K562 (cell line): ENCODE measurements at regions not wholly inside any gene's neighbourhood (a gene's known extent, or its start where the extent isn't known, plus 50 kb on each side); places are given as distances from the start of the nearest gene placed in this dataset.

Experiments
- ATAC-seq: fragments of 200-7000 bp; cut with Tn5 transposase; 3 replicates; pipeline ENCODE4 v1.9.1; 2020; ENCODE audit warnings: moderate library complexity
- BruUV-seq: library from RNA; stranded (reverse); fragments of 400-500 nt; replicated peaks from 2 replicates; lab custom pipeline; 2021; lab: Mats Ljungman, UMichigan
- CTCF ChIA-PET: fragments of 300-600 bp; formaldehyde crosslinking; extraction: SDS; loops from one replicate; lab custom pipeline; 2021; ENCODE audit warnings: low intra/inter-chr PET ratio; lab: Yijun Ruan, JAX
- POLR2A ChIA-PET: fragments of 300-600, 350-650 bp; sonication (Branson Sonifier 250); formaldehyde crosslinking; extraction: SDS; loops from one replicate; lab custom pipeline; 2021; ENCODE audit warnings: antibody characterized with exemption, inconsistent platforms; lab: Yijun Ruan, JAX
- DNase-seq, 4 experiments: peaks; one replicate each; pipeline versions ENCODE4 v3.0.0 to v3.0.0-alpha.2; 2011 to 2018; ENCODE audit warnings: low spot score in 3 of 4, mixed read lengths in 3 of 4; ENCODE audit errors: extremely low read depth in 1 of 4
- FAIRE-seq: peaks from 2 replicates; lab custom pipeline; 2011; peaks lifted over from hg19 to GRCh38; lab: Jason Lieb, UNC
- H2AFZ ChIP-seq: 2 replicates; pipeline ENCODE4 v1.6.0; 2011; ENCODE audit warnings: low read depth, low read length, control low read depth, inconsistent platforms
- H3K27ac ChIP-seq: fragments of 200-600 bp; 3 replicates; pipeline ENCODE4 v1.8.0; 2011; ENCODE audit warnings: low read depth, mild to moderate bottlenecking, control low read depth, inconsistent platforms, low read length, moderate library complexity, mixed read lengths; ENCODE audit errors: extremely low read depth
- H3K27me3 ChIP-seq, 2 experiments: fragments of 300-600 bp in 1 of 2; 2 replicates in 1 of 2; 3 replicates in 1 of 2; pipeline versions ENCODE4 v1.6.0 to v1.8.0; 2011; ENCODE audit warnings: inconsistent platforms in 2 of 2, low read length in 2 of 2, mild to moderate bottlenecking in 1 of 2, mixed read lengths in 1 of 2, moderate library complexity in 1 of 2; ENCODE audit not compliant: control insufficient read depth in 2 of 2, insufficient read depth in 2 of 2
- H3K36me3 ChIP-seq: fragments of 300-600 bp; 3 replicates; pipeline ENCODE4 v1.8.0; 2011; ENCODE audit warnings: mild to moderate bottlenecking, low read length, inconsistent platforms; ENCODE audit not compliant: control insufficient read depth, insufficient read depth
- H3K4me1 ChIP-seq, 2 experiments: fragments of 200-600 bp in 1 of 2; replicated peaks in 1 of 2; 2 replicates in 1 of 2; 3 replicates in 1 of 2; pipeline versions ENCODE4 v1.5.1 to v1.8.0; 2011; ENCODE audit warnings: inconsistent platforms in 2 of 2, low read length in 2 of 2, mild to moderate bottlenecking in 1 of 2, mixed read lengths in 1 of 2, moderate library complexity in 1 of 2; ENCODE audit not compliant: control insufficient read depth in 2 of 2, insufficient read depth in 2 of 2
- H3K4me2 ChIP-seq: 2 replicates; pipeline ENCODE4 v1.6.1; 2011; ENCODE audit warnings: low read length, control low read depth, inconsistent platforms, mixed read lengths; ENCODE audit not compliant: insufficient read depth
- H3K4me3 ChIP-seq: fragments of 200-600 bp; sonication (generic), shearing (Covaris generic); 2 replicates; pipeline ENCODE4 v1.5.1; 2016; ENCODE audit warnings: control low read depth, inconsistent platforms
- H3K79me2 ChIP-seq: fragments of 200-600 bp; 3 replicates; pipeline ENCODE4 v1.8.0; 2011; ENCODE audit warnings: low read length, inconsistent platforms; ENCODE audit not compliant: control insufficient read depth, insufficient read depth
- H3K9ac ChIP-seq, 2 experiments: 2 replicates each; pipeline versions ENCODE4 v1.6.0 to v1.6.1; 2011; ENCODE audit warnings: low read depth in 2 of 2, low read length in 2 of 2, control low read depth in 1 of 2, inconsistent platforms in 1 of 2, mild to moderate bottlenecking in 1 of 2, mixed read lengths in 1 of 2; ENCODE audit not compliant: insufficient read depth in 1 of 2
- H3K9me1 ChIP-seq: one replicate; pipeline ENCODE4 v1.6.0; 2011; ENCODE audit warnings: inconsistent platforms, mild to moderate bottlenecking, low read length, moderate library complexity; ENCODE audit not compliant: control insufficient read depth, insufficient read depth
- H3K9me3 ChIP-seq: replicated peaks from 2 replicates; pipeline ENCODE4 v1.5.1; 2011; ENCODE audit warnings: low read depth, low read length, inconsistent platforms; ENCODE audit not compliant: control insufficient read depth, insufficient read depth
- H4K20me1 ChIP-seq: replicated peaks from 2 replicates; pipeline ENCODE4 v1.6.1; 2011; ENCODE audit warnings: low read length, inconsistent platforms, mixed read lengths; ENCODE audit not compliant: control insufficient read depth, insufficient read depth
- DEAF1 ChIP-seq: fragments of 450-650 bp; formaldehyde crosslinking; IDR thresholded peaks from 2 replicates; pipeline ENCODE4 v1.4.0; 2020; ENCODE audit warnings: mild to moderate bottlenecking, moderate library complexity
- GATAD2B ChIP-seq: fragments of 450-650 bp; IDR thresholded peaks from 2 replicates; pipeline ENCODE4 v1.6.1; 2017; ENCODE audit warnings: mild to moderate bottlenecking, borderline replicate concordance
- HEY1 ChIP-seq: fragments of 250-450 bp; sonication (Bioruptor Pico); IDR thresholded peaks from 2 replicates; pipeline ENCODE4 v1.5.0; 2020; ENCODE audit warnings: mild to moderate bottlenecking, moderate library complexity, borderline replicate concordance
- NCOR1 ChIP-seq: fragments of 450-650 bp; IDR thresholded peaks from 2 replicates; pipeline ENCODE4 v1.6.1; 2016; ENCODE audit warnings: mild to moderate bottlenecking, moderate library complexity
- NEUROD1 ChIP-seq: fragments of 150-350 bp; IDR thresholded peaks from 2 replicates; pipeline ENCODE4 v1.6.1; 2014; ENCODE audit warnings: borderline replicate concordance, low read length, low read depth; ENCODE audit not compliant: partially characterized antibody
- NFYB ChIP-seq: IDR thresholded peaks from 2 replicates; pipeline ENCODE4 v1.6.1; 2011; ENCODE audit warnings: mild to moderate bottlenecking, moderate library complexity; ENCODE audit not compliant: insufficient read length; ENCODE audit errors: extremely low read depth
- POLR2G ChIP-seq: fragments of 200-400 bp; formaldehyde crosslinking; IDR thresholded peaks from 2 replicates; pipeline ENCODE4 v1.6.1; 2017; ENCODE audit warnings: low read depth, mild to moderate bottlenecking, antibody characterized with exemption, low read length, moderate library complexity
- RBM14 ChIP-seq: fragments of 200-400 bp; formaldehyde crosslinking; IDR thresholded peaks from 2 replicates; pipeline ENCODE4 v1.6.1; 2018; ENCODE audit warnings: low read depth, mild to moderate bottlenecking, low read length, moderate library complexity, borderline replicate concordance; ENCODE audit not compliant: insufficient read depth
- SIN3A ChIP-seq, 2 experiments: fragments of 150-350 bp in 1 of 2; IDR thresholded peaks; 2 replicates each; pipeline ENCODE4 v1.6.1; 2011 to 2016; ENCODE audit warnings: borderline replicate concordance in 2 of 2, low read depth in 2 of 2, low read length in 2 of 2, mild to moderate bottlenecking in 2 of 2, moderate library complexity in 2 of 2; ENCODE audit not compliant: control insufficient read depth in 1 of 2
- TCFL5 ChIP-seq: fragments of 250-450 bp; sonication (Bioruptor Pico); conservative IDR thresholded peaks from 2 replicates; pipeline ENCODE4 v1.6.1; 2021; ENCODE audit warnings: mild to moderate bottlenecking, moderate library complexity, matching md5 sums
- TFAP4 ChIP-seq: sonication (generic); formaldehyde crosslinking; IDR thresholded peaks from 2 replicates; pipeline ENCODE4 v1.8.0; 2022; ENCODE audit warnings: missing genetic modification reagents, mild to moderate bottlenecking, moderate library complexity, borderline replicate concordance
- ZNF316 ChIP-seq: fragments of 450-650 bp; IDR thresholded peaks from 2 replicates; pipeline ENCODE4 v1.6.1; 2016
- ZNF445 ChIP-seq: fragments of 250-450 bp; sonication (Bioruptor Pico); IDR thresholded peaks from 2 replicates; pipeline ENCODE4 v1.4.0; 2020; ENCODE audit warnings: low read depth, mild to moderate bottlenecking, moderate library complexity
- ZNF695 ChIP-seq: fragments of 450-650 bp; formaldehyde crosslinking; IDR thresholded peaks from 2 replicates; pipeline ENCODE4 v1.4.0; 2020; ENCODE audit warnings: mild to moderate bottlenecking, moderate library complexity
- WGBS: fragments of 100-300 bp; shearing (Covaris generic); methylation state at CpG from one replicate; pipeline ENCODE4 v1.1.6; 2016; ENCODE audit warnings: low coverage, mixed read lengths; ENCODE audit not compliant: insufficient coverage; ENCODE audit errors: missing lambda C conversion rate; 5-methylcytosine and 5-hydroxymethylcytosine counted together
- in situ Hi-C: fragments of 300-500 bp; cut with MboI; formaldehyde crosslinking; loops from 4 replicates; pipeline ENCODE4 v1.15.0; 2018; ENCODE audit warnings: inconsistent platforms, mixed read lengths
- intact Hi-C: fragments of 100-400 bp; cut with micrococcal nuclease; formaldehyde crosslinking; loops from 2 replicates; pipeline ENCODE4 v1.14.2; 2022
- TF ChIP-seq, protein P1 (sequence below): fragments of 250-450 bp; sonication (Bioruptor Pico); IDR thresholded peaks from 2 replicates; pipeline ENCODE4 v1.8.0; 2022; ENCODE audit warnings: moderate library complexity, mild to moderate bottlenecking, inconsistent platforms
- TF ChIP-seq, protein P2 (sequence below): sonication (generic); formaldehyde crosslinking; IDR thresholded peaks from 2 replicates; pipeline ENCODE4 v1.9.0; 2022; ENCODE audit warnings: mild to moderate bottlenecking, missing genetic modification reagents
- TF ChIP-seq, protein P3 (sequence below): fragments of 450-650 bp; formaldehyde crosslinking; IDR thresholded peaks from 2 replicates; pipeline ENCODE4 v1.4.0; 2022; ENCODE audit warnings: mild to moderate bottlenecking, moderate library complexity

GRCh38 chr6:50591135-50591534, 122.2 kb upstream of the TFAP2D start:
- Histone ChIP-seq H3K4me1 (no peaks in the 10 kb centered on the region), H2AFZ (no peak overlapping the region), H3K27me3 (no peaks in the 10 kb centered on the region), H3K4me3 (no peak overlapping the region), H3K79me2 (no peaks in the 10 kb centered on the region), H4K20me1 (no peaks in the 10 kb centered on the region), H3K9me1 (no peaks in the 10 kb centered on the region), H3K9me3 (no peaks in the 10 kb centered on the region), H3K27ac (no peak overlapping the region), H3K36me3 (no peaks in the 10 kb centered on the region), H3K9ac (no peak overlapping the region), H3K4me2 (no peak overlapping the region)
- DNase-seq = no peak
- TF ChIP-seq ZNF316 = no peak
- no peak for TF ChIP-seq GATAD2B
- TF ChIP-seq ZNF695 (CRISPR knock-in tag) = no peak
- TF ChIP-seq TFAP4 = no peak
- no peak for TF ChIP-seq NEUROD1
- TF ChIP-seq DEAF1 (CRISPR knock-in tag) = no peak
- no peak for TF ChIP-seq NCOR1
- no peak for TF ChIP-seq TCFL5 (CRISPR knock-in tag)
- TF ChIP-seq, protein P1, sequence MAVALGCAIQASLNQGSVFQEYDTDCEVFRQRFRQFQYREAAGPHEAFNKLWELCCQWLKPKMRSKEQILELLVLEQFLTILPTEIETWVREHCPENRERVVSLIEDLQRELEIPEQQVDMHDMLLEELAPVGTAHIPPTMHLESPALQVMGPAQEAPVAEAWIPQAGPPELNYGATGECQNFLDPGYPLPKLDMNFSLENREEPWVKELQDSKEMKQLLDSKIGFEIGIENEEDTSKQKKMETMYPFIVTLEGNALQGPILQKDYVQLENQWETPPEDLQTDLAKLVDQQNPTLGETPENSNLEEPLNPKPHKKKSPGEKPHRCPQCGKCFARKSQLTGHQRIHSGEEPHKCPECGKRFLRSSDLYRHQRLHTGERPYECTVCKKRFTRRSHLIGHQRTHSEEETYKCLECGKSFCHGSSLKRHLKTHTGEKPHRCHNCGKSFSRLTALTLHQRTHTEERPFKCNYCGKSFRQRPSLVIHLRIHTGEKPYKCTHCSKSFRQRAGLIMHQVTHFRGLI = no peak
- TF ChIP-seq NFYB = no peak
- TF ChIP-seq SIN3A (IDR thresholded peaks at IDR 0.05; ENCODE audit: borderline replicate concordance in 2 of 2, control insufficient read depth in 1 of 2, low read depth in 2 of 2, low read length in 2 of 2) = no peak
- TF ChIP-seq, protein P2, sequence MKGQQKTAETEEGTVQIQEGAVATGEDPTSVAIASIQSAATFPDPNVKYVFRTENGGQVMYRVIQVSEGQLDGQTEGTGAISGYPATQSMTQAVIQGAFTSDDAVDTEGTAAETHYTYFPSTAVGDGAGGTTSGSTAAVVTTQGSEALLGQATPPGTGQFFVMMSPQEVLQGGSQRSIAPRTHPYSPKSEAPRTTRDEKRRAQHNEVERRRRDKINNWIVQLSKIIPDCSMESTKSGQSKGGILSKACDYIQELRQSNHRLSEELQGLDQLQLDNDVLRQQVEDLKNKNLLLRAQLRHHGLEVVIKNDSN = no peak
- TF ChIP-seq HEY1 = no peak
- no peak for TF ChIP-seq POLR2G
- TF ChIP-seq ZNF445 (CRISPR knock-in tag) = no peak
- TF ChIP-seq RBM14 = no peak
- TF ChIP-seq, protein P3, sequence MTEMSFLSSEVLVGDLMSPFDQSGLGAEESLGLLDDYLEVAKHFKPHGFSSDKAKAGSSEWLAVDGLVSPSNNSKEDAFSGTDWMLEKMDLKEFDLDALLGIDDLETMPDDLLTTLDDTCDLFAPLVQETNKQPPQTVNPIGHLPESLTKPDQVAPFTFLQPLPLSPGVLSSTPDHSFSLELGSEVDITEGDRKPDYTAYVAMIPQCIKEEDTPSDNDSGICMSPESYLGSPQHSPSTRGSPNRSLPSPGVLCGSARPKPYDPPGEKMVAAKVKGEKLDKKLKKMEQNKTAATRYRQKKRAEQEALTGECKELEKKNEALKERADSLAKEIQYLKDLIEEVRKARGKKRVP = no peak
- CTCF ChIA-PET = no interaction called here
- no TSS peak for BruUV-seq
- intact Hi-C loops = no loop called here
- ATAC-seq = no peak
- in situ Hi-C loops = no loop called here
- POLR2A ChIA-PET = interaction anchor here (0.6 kb wide), 1 partner anchor 94 kb away, joined by 3 read pairs; no protein-coding TSS in a partner anchor
- no peak for FAIRE-seq
- 0% methylated on average over 4 of the region's 4 CpGs for WGBS
